Stomach (tissue), 4 donors: ENCODE measurements at regions not wholly inside any gene's neighbourhood (a gene's known extent, or its start where the extent isn't known, plus 50 kb on each side); places are given as distances from the start of the nearest gene placed in this dataset.

Experiments
- POLR2A ChIP-seq, 4 donors: fragments of 450-650 bp; IDR thresholded peaks; one replicate each; pipeline ENCODE4 v1.6.1; 2016; ENCODE audit warnings: antibody characterized with exemption in 4 of 4, control low read depth in 2 of 4, mild to moderate bottlenecking in 1 of 4, moderate library complexity in 1 of 4
- TF ChIP-seq, protein P1 (sequence below), 7 experiments: fragments of 450-650 bp in 4 of 7; fragments of 200-600 bp in 3 of 7; sonication (generic) in 3 of 7; IDR thresholded peaks; one replicate each; pipeline ENCODE4 v1.5.1; 2016 to 2019; ENCODE audit warnings: antibody characterized with exemption in 7 of 7, control low read depth in 2 of 7, mild to moderate bottlenecking in 1 of 7

DNA sequence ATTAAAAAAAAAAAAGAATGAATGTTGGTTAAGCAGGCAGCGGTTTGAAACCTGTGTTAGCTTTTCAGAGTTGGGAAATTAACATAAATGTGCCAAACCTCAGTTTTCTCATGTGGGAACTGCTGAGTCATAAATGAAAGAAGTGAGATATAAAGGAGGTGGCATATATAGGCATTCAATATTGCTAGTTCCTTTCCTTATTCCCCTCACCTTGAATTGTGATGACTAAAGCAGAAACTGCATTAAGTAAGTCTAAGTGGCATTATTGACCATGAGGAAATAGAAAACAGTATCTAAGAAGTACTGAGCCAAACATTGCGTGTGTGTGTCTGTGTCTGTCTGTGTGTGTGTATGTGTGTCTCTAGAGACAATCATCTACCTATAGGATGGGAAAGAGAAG lies 691.2 kb downstream of the TLR4 start:
- TF ChIP-seq, protein P1, sequence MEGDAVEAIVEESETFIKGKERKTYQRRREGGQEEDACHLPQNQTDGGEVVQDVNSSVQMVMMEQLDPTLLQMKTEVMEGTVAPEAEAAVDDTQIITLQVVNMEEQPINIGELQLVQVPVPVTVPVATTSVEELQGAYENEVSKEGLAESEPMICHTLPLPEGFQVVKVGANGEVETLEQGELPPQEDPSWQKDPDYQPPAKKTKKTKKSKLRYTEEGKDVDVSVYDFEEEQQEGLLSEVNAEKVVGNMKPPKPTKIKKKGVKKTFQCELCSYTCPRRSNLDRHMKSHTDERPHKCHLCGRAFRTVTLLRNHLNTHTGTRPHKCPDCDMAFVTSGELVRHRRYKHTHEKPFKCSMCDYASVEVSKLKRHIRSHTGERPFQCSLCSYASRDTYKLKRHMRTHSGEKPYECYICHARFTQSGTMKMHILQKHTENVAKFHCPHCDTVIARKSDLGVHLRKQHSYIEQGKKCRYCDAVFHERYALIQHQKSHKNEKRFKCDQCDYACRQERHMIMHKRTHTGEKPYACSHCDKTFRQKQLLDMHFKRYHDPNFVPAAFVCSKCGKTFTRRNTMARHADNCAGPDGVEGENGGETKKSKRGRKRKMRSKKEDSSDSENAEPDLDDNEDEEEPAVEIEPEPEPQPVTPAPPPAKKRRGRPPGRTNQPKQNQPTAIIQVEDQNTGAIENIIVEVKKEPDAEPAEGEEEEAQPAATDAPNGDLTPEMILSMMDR (IDR thresholded peaks at IDR 0.05): no peak
- TF ChIP-seq POLR2A (IDR thresholded peaks at IDR 0.05): no peak
